ENCODE measurements at regions not wholly inside any gene's neighbourhood (a gene's known extent, or its start where the extent isn't known, plus 50 kb on each side); places are given as distances from the start of the nearest gene placed in this dataset.

GRCh38 chr10:89153971-89154370 is 53.1 kb downstream of the CH25H start:
- Mint-ChIP-seq H3K27ac (no peak overlapping the region), H3K9me3 (no peaks in the 10 kb centered on the region)

GRCh38 chr10:89153116-89153515 is 54.0 kb downstream of the CH25H start:
- Mint-ChIP-seq H3K27me3 (ENCODE audit: insufficient read depth, low read depth) (no peaks in the 10 kb centered on the region), H3K27ac (no peak overlapping the region), H3K4me1 (peaks cover 3% of the 10 kb centered on the region), H3K36me3 (no peaks in the 10 kb centered on the region), H3K9me3 (no peaks in the 10 kb centered on the region), H3K4me3 (no peak overlapping the region)
- Histone ChIP-seq H3K4me1 (no peaks in the 10 kb centered on the region), H4K20me1 (ENCODE audit: low read depth) (no peaks in the 10 kb centered on the region), H3K9ac (no peak overlapping the region), H3K9me3 (ENCODE audit: low read depth) (no peaks in the 10 kb centered on the region), H3K4me2 (no peak overlapping the region), H3K79me2 (ENCODE audit: low read depth) (no peaks in the 10 kb centered on the region), H2AFZ (replicated peaks) (no peak overlapping the region), H3K27ac (no peak overlapping the region), H3K27me3 (no peaks in the 10 kb centered on the region), H3K36me3 (no peaks in the 10 kb centered on the region), H3K4me3 (no peak overlapping the region), H3F3A (ENCODE audit: low read depth) (no peaks in the 10 kb centered on the region)
- DNase-seq (ENCODE audit: low spot score): no peak
- TF ChIP-seq EZH2 (IDR thresholded peaks at IDR 0.05): no peak
- TF ChIP-seq, protein P1, sequence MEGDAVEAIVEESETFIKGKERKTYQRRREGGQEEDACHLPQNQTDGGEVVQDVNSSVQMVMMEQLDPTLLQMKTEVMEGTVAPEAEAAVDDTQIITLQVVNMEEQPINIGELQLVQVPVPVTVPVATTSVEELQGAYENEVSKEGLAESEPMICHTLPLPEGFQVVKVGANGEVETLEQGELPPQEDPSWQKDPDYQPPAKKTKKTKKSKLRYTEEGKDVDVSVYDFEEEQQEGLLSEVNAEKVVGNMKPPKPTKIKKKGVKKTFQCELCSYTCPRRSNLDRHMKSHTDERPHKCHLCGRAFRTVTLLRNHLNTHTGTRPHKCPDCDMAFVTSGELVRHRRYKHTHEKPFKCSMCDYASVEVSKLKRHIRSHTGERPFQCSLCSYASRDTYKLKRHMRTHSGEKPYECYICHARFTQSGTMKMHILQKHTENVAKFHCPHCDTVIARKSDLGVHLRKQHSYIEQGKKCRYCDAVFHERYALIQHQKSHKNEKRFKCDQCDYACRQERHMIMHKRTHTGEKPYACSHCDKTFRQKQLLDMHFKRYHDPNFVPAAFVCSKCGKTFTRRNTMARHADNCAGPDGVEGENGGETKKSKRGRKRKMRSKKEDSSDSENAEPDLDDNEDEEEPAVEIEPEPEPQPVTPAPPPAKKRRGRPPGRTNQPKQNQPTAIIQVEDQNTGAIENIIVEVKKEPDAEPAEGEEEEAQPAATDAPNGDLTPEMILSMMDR (IDR thresholded peaks at IDR 0.05): no peak
- no peak for TF ChIP-seq EZH2phosphoT487 (IDR thresholded peaks at IDR 0.05)

More at GRCh38 chr10:89153971-89154370, 53.1 kb downstream of the CH25H start:
- H3K4me1 ChIP-seq: no peaks in the 10 kb centered on the region
- no peak overlapping the region for H3K4me3 Mint-ChIP-seq
- H3K4me3 ChIP-seq: no peak overlapping the region
- no peak overlapping the region for H3K4me2 ChIP-seq
- H3K27me3 ChIP-seq: no peaks in the 10 kb centered on the region
- no peaks in the 10 kb centered on the region for H3F3A ChIP-seq (ENCODE audit: low read depth)
- TF ChIP-seq, protein P1 (IDR thresholded peaks at IDR 0.05): no peak
- no peak for TF ChIP-seq EZH2 (IDR thresholded peaks at IDR 0.05)
- no peak for TF ChIP-seq EZH2phosphoT487 (IDR thresholded peaks at IDR 0.05)
- H3K27ac ChIP-seq: no peak overlapping the region
- H3K9me3 ChIP-seq (ENCODE audit: low read depth): no peaks in the 10 kb centered on the region
- H4K20me1 ChIP-seq (ENCODE audit: low read depth): no peaks in the 10 kb centered on the region
- no peak for DNase-seq (ENCODE audit: low spot score)
- H3K27me3 Mint-ChIP-seq (ENCODE audit: insufficient read depth, low read depth): no peaks in the 10 kb centered on the region
- H3K79me2 ChIP-seq (ENCODE audit: low read depth): no peaks in the 10 kb centered on the region
- H3K4me1 Mint-ChIP-seq: peaks cover 3% of the 10 kb centered on the region
- no peaks in the 10 kb centered on the region for H3K36me3 Mint-ChIP-seq
- H3K36me3 ChIP-seq: no peaks in the 10 kb centered on the region
- no peak overlapping the region for H3K9ac ChIP-seq
- H2AFZ ChIP-seq (replicated peaks): no peak overlapping the region

- Histone ChIP-seq H3K27me3 (no peaks in the 10 kb centered on the region), H3K4me2 (no peak overlapping the region), H3K79me2 (ENCODE audit: low read depth) (no peaks in the 10 kb centered on the region), H3K9me3 (ENCODE audit: low read depth) (no peaks in the 10 kb centered on the region), H3F3A (ENCODE audit: low read depth) (no peaks in the 10 kb centered on the region), H3K27ac (no peak overlapping the region), H3K36me3 (no peaks in the 10 kb centered on the region), H3K4me3 (no peak overlapping the region), H3K9ac (no peak overlapping the region), H2AFZ (replicated peaks) (no peak overlapping the region), H4K20me1 (ENCODE audit: low read depth) (no peaks in the 10 kb centered on the region), H3K4me1 (no peaks in the 10 kb centered on the region)
- Mint-ChIP-seq H3K4me1 (peaks cover 3% of the 10 kb centered on the region), H3K27ac (no peak overlapping the region), H3K9me3 (no peaks in the 10 kb centered on the region), H3K4me3 (no peak overlapping the region), H3K27me3 (ENCODE audit: insufficient read depth, low read depth) (no peaks in the 10 kb centered on the region), H3K36me3 (no peaks in the 10 kb centered on the region)
- TF ChIP-seq, protein P1 (IDR thresholded peaks at IDR 0.05): no peak
- TF ChIP-seq EZH2phosphoT487 (IDR thresholded peaks at IDR 0.05) (no peak), EZH2 (IDR thresholded peaks at IDR 0.05) (no peak)
- no peak for DNase-seq (ENCODE audit: low spot score)
These were observed 55.3 kb downstream of the CH25H start for GRCh38 chr10:89151857-89152256.
